A549 (cell line): ENCODE measurements at regions not wholly inside any gene's neighbourhood (a gene's known extent, or its start where the extent isn't known, plus 50 kb on each side); places are given as distances from the start of the nearest gene placed in this dataset.

Source experiments
- HDAC2 ChIP-seq: fragments of 200-600 bp; sonication (generic); IDR thresholded peaks from 2 replicates; pipeline ENCODE4 v1.6.1; 2016
- MAFK ChIP-seq: fragments of 450-650 bp; IDR thresholded peaks from 2 replicates; pipeline ENCODE4 v1.6.1; 2014; ENCODE audit not compliant: partially characterized antibody
- RNF2 ChIP-seq: fragments of 200-600 bp; sonication (generic); IDR thresholded peaks from 2 replicates; pipeline ENCODE4 v1.6.1; 2016; ENCODE audit warnings: low read depth, mild to moderate bottlenecking, antibody characterized with exemption, moderate library complexity, borderline replicate concordance
- TF ChIP-seq, protein P1 (sequence below): fragments of >200 bp; sonication (Bioruptor Twin); formaldehyde crosslinking; IDR thresholded peaks from 3 replicates; pipeline ENCODE4 v1.5.1; 2016

DNA sequence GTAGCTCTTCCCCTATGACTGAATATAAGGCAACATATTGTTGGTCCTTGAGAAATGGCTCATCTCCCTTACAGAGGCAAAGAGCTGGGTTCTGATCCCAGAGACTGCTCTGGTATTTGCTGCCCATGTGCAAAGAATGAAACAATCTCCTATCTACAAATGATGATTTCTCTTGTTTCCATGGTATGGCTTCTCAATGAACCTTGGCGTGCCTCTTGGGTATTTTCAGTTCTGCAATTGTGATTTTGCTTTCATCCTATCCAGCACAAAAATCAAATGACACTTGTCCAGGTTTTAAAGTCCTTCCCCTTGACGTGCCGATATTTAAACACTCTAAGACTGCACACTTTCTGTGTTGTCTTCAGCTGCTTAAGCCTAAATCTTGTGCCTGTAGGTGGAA, 109.8 kb upstream of the NR2F2 start:
- TF ChIP-seq RNF2 (no peak), MAFK (no peak), HDAC2 (no peak)
- TF ChIP-seq, protein P1, sequence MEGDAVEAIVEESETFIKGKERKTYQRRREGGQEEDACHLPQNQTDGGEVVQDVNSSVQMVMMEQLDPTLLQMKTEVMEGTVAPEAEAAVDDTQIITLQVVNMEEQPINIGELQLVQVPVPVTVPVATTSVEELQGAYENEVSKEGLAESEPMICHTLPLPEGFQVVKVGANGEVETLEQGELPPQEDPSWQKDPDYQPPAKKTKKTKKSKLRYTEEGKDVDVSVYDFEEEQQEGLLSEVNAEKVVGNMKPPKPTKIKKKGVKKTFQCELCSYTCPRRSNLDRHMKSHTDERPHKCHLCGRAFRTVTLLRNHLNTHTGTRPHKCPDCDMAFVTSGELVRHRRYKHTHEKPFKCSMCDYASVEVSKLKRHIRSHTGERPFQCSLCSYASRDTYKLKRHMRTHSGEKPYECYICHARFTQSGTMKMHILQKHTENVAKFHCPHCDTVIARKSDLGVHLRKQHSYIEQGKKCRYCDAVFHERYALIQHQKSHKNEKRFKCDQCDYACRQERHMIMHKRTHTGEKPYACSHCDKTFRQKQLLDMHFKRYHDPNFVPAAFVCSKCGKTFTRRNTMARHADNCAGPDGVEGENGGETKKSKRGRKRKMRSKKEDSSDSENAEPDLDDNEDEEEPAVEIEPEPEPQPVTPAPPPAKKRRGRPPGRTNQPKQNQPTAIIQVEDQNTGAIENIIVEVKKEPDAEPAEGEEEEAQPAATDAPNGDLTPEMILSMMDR: no peak
